GM23338 (cell line): ENCODE measurements at regions not wholly inside any gene's neighbourhood (a gene's known extent, or its start where the extent isn't known, plus 50 kb on each side); places are given as distances from the start of the nearest gene placed in this dataset.

Experiments used
- ATAC-seq: fragments of 200-7000 bp; cut with Tn5 transposase; 3 replicates; pipeline ENCODE4 v1.9.1; 2020
- DNase-seq: peaks from one replicate; pipeline ENCODE4 v3.0.0-alpha.2; 2015; ENCODE audit warnings: low spot score
- H2AFZ ChIP-seq: fragments of 200-600 bp; sonication (generic); 2 replicates; pipeline ENCODE4 v1.8.0; 2016; ENCODE audit warnings: antibody characterized with exemption, mild to moderate bottlenecking, moderate library complexity
- H3F3A ChIP-seq: fragments of 200-600 bp; sonication (generic); replicated peaks from 2 replicates; pipeline ENCODE4 v1.8.0; 2017; ENCODE audit warnings: antibody characterized with exemption, mixed run types, low read depth
- H3K27ac ChIP-seq: fragments of 200-600 bp; sonication (generic); 2 replicates; pipeline ENCODE4 v1.6.1; 2016; ENCODE audit warnings: low read depth
- H3K27me3 ChIP-seq: fragments of 200-600 bp; sonication (generic); 2 replicates; pipeline ENCODE4 v1.8.0; 2016; ENCODE audit warnings: mild to moderate bottlenecking, mixed run types, moderate library complexity; ENCODE audit not compliant: insufficient read depth
- H3K36me3 ChIP-seq: fragments of 200-600 bp; sonication (generic); 2 replicates; pipeline ENCODE4 v1.8.0; 2016; ENCODE audit warnings: mild to moderate bottlenecking; ENCODE audit not compliant: insufficient read depth
- H3K4me1 ChIP-seq: fragments of 200-600 bp; sonication (generic); 2 replicates; pipeline ENCODE4 v1.8.0; 2016; ENCODE audit warnings: mild to moderate bottlenecking, moderate library complexity; ENCODE audit not compliant: insufficient read depth
- H3K4me2 ChIP-seq: fragments of 200-600 bp; sonication (generic); 2 replicates; pipeline ENCODE4 v1.7.1; 2017; ENCODE audit warnings: mixed run types
- H3K4me3 ChIP-seq: fragments of 200-600 bp; sonication (generic); 2 replicates; pipeline ENCODE4 v1.6.1; 2016; ENCODE audit warnings: mixed run types
- H3K79me2 ChIP-seq: fragments of 200-600 bp; sonication (generic); replicated peaks from 2 replicates; pipeline ENCODE4 v1.8.0; 2017; ENCODE audit warnings: mild to moderate bottlenecking; ENCODE audit not compliant: insufficient read depth
- H3K9me2 ChIP-seq: fragments of 200-600 bp; sonication (generic); 2 replicates; pipeline ENCODE4 v1.8.0; 2017; ENCODE audit not compliant: insufficient read depth
- H4K20me1 ChIP-seq: fragments of 200-600 bp; sonication (generic); replicated peaks from 2 replicates; pipeline ENCODE4 v1.8.0; 2017; ENCODE audit warnings: mild to moderate bottlenecking; ENCODE audit not compliant: insufficient read depth
- H3K27ac Mint-ChIP-seq: 2 replicates; pipeline ENCODE4 v1.8.0; 2020; ENCODE audit warnings: inconsistent platforms, mild to moderate bottlenecking, moderate library complexity, mixed read lengths
- H3K27me3 Mint-ChIP-seq: 3 replicates; pipeline ENCODE4 v1.8.0; 2022; ENCODE audit warnings: low read depth, mild to moderate bottlenecking, moderate library complexity, mixed read lengths, inconsistent platforms; ENCODE audit not compliant: insufficient read depth, poor library complexity
- H3K36me3 Mint-ChIP-seq: 3 replicates; pipeline ENCODE4 v1.8.0; 2021; ENCODE audit warnings: low read depth, mild to moderate bottlenecking, inconsistent platforms, moderate library complexity, mixed read lengths
- H3K4me1 Mint-ChIP-seq: 3 replicates; pipeline ENCODE4 v1.8.0; 2020; ENCODE audit warnings: mild to moderate bottlenecking, inconsistent platforms, mixed read lengths
- H3K4me3 Mint-ChIP-seq: 3 replicates; pipeline ENCODE4 v1.8.0; 2021; ENCODE audit warnings: moderate library complexity, mild to moderate bottlenecking, inconsistent platforms, mixed read lengths
- H3K9me3 Mint-ChIP-seq: 3 replicates; pipeline ENCODE4 v1.8.0; 2020; ENCODE audit warnings: moderate library complexity, mild to moderate bottlenecking, inconsistent platforms, mixed read lengths
- CREB1 ChIP-seq: fragments of 250-450 bp; sonication (Bioruptor Pico); IDR thresholded peaks from 2 replicates; pipeline ENCODE4 v1.5.0; 2020; ENCODE audit warnings: low read depth, mild to moderate bottlenecking, moderate library complexity
- CTCF ChIP-seq, 2 experiments: fragments of 200-600 bp in 1 of 2; sonication (generic) in 1 of 2; conservative IDR thresholded peaks; 2 replicates each; pipeline versions ENCODE4 v1.5.1 to v1.6.1; 2016 to 2017; ENCODE audit warnings: antibody characterized with exemption in 2 of 2, low read depth in 2 of 2, mild to moderate bottlenecking in 2 of 2, moderate library complexity in 1 of 2
- EZH2phosphoT487 ChIP-seq: fragments of 200-600 bp; sonication (generic); IDR thresholded peaks from one replicate; pipeline ENCODE4 v1.8.1; 2018; ENCODE audit warnings: antibody characterized with exemption; ENCODE audit not compliant: unreplicated experiment
- JUNB ChIP-seq: IDR thresholded peaks from one replicate; pipeline ENCODE4 v1.6.1; 2016; ENCODE audit warnings: antibody characterized with exemption; ENCODE audit not compliant: unreplicated experiment
- NANOG ChIP-seq: IDR thresholded peaks from 2 replicates; pipeline ENCODE4 v1.6.1; 2016; ENCODE audit warnings: antibody characterized with exemption, borderline replicate concordance
- REST ChIP-seq: IDR thresholded peaks from one replicate; pipeline ENCODE4 v1.6.1; 2018; ENCODE audit warnings: antibody characterized with exemption; ENCODE audit not compliant: unreplicated experiment
- STAT1 ChIP-seq: IDR thresholded peaks from one replicate; pipeline ENCODE4 v1.6.1; 2016; ENCODE audit warnings: antibody characterized with exemption; ENCODE audit not compliant: unreplicated experiment
- ZNF114 ChIP-seq: fragments of 250-450 bp; sonication (Bioruptor Pico); IDR thresholded peaks from 2 replicates; pipeline ENCODE4 v1.5.0; 2020; ENCODE audit warnings: mild to moderate bottlenecking, moderate library complexity
- ZNF331 ChIP-seq: fragments of 250-450 bp; sonication (Bioruptor Pico); IDR thresholded peaks from 2 replicates; pipeline ENCODE4 v1.5.0; 2020; ENCODE audit warnings: low read depth, mild to moderate bottlenecking, moderate library complexity

DNA sequence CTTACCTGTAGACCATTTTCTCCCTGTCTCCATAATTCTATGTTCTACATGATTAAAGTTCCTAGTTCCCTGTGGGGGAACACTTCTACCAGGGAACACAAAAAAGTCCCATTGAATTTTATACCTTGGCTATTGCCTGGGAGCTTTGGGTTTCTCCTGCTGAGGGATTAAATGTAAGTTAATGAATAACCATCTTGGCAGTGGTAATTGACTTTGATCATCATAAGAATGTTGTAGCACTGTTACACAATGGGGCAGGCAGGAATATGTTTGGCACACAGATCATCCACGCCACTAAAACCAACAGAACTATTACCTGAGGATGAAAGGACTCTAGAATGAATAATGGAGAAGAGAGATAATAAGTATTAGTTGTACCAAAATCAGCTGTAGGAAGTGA is 1106.2 kb upstream of the GJE1 start (continued):
- TF ChIP-seq CTCF (conservative IDR thresholded peaks at IDR 0.05; ENCODE audit: low read depth in 2 of 2) (no peak), CREB1 (no peak), JUNB (no peak), ZNF114 (CRISPR knock-in tag) (no peak), STAT1 (no peak), REST (no peak), NANOG (no peak), ZNF331 (CRISPR knock-in tag) (no peak)

GRCh38 chr6:141024526-141024925 is 1108.2 kb upstream of the GJE1 start:
- peaks cover 3% of the 10 kb centered on the region; the same call in 1 of the 2 replicates for H3K9me2 ChIP-seq
- H3K4me2 ChIP-seq, result no peak overlapping the region
- Mint-ChIP-seq H3K36me3 (no peaks in the 10 kb centered on the region), H3K27me3 (peaks cover 1% of the 10 kb centered on the region), H3K4me1 (no peaks in the 10 kb centered on the region), H3K9me3 (no peaks in the 10 kb centered on the region), H3K27ac (no peak overlapping the region), H3K4me3 (no peak overlapping the region)
- ATAC-seq (no peak), DNase-seq (no peak)
- H3F3A ChIP-seq, result no peaks in the 10 kb centered on the region
- H3K79me2 ChIP-seq, result no peaks in the 10 kb centered on the region
- H3K27ac ChIP-seq, result no peak overlapping the region
- no peaks in the 10 kb centered on the region for H3K27me3 ChIP-seq
- H3K4me3 ChIP-seq, result no peak overlapping the region
- no peaks in the 10 kb centered on the region for H4K20me1 ChIP-seq
- no peak overlapping the region for H2AFZ ChIP-seq
- no peaks in the 10 kb centered on the region for H3K36me3 ChIP-seq
- no peaks in the 10 kb centered on the region for H3K4me1 ChIP-seq
- TF ChIP-seq REST, result no peak
- no peak for TF ChIP-seq CTCF (conservative IDR thresholded peaks at IDR 0.05; ENCODE audit: low read depth in 2 of 2)
- TF ChIP-seq STAT1, result no peak
- TF ChIP-seq EZH2phosphoT487, result no peak
- TF ChIP-seq ZNF114 (CRISPR knock-in tag), result no peak
